CD4-positive, alpha-beta T cell treated with Interleukin-1 beta for 1 hour (primary cell): ENCODE measurements at regions not wholly inside any gene's neighbourhood (a gene's known extent, or its start where the extent isn't known, plus 50 kb on each side); places are given as distances from the start of the nearest gene placed in this dataset.
"Not testable (repeated sequence)": the region's sequence is repeated elsewhere in the genome, so short reads cannot be mapped to it uniquely, and the experiment has no call there.

Experiments used
- DNase-seq, 2 donors: peaks; one replicate each; pipeline ENCODE4 v3.0.0-alpha.2; 2020 to 2022

- DNase-seq, result no peak
Measured at GRCh38 chr16:51523400-51523799, 372.3 kb upstream of the SALL1 start.

GRCh38 chr16:51522902-51523301, 371.8 kb upstream of the SALL1 start:
- DNase-seq, result no peak

DNA sequence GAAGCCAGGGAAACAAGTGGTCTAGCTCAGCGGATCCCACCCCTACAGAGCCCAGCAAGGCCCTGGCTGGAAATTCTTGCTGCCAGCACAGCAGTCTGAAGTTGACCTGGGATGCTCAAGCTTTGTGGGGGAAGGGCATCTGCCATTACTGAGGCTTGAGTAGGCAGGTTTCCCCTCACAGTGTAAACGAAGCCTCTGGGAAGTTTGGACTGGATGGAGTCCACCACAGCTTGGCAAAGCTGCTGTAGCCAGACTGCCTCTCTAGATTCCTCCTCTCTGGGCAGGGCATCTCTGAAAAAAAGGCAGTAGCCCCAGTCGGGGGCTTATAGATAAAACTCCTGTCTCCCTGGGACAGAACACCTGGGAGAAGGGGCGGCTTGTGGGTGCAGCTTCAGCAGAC, 365.9 kb upstream of the SALL1 start:
- not testable (repeated sequence) for DNase-seq

DNA sequence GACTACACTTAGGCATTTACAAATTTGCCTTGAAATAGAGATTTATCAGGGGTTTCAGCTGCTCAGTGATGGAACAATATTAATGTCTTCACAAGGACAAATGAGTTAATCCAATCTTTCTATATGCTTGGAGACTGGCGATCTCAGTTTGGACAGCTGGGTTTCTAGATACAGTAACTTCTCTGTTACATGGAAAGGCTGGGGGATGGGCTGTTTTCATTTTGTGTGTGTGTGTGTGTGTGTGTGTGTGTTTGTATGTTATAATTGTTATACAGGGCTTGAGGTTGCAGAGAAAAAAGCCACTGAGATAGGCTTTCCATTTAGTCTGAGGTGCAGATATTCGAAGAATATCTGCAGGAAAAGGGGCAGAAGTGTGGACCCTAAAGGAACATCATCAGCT, 359.3 kb upstream of the SALL1 start:
- no peak for DNase-seq

DNA sequence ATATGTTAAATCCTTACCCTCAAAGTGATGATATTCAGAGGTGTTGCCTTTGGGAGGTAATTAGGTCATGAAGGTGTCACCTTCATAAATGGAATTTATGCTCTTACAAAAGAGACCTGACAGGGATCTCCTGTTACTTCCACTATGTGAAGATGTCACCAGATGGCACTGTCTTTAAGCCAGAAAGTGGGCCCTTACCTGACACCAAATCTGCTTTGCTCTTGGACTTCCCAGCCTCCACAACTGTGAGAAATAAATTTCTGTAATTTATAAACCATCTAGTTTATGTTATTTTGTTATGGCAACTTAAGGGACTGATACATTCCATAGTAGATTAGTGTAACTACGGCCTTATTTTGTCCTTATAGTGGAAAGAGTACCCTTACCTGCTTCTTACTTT, 358.3 kb upstream of the SALL1 start:
- no peak for DNase-seq

DNA sequence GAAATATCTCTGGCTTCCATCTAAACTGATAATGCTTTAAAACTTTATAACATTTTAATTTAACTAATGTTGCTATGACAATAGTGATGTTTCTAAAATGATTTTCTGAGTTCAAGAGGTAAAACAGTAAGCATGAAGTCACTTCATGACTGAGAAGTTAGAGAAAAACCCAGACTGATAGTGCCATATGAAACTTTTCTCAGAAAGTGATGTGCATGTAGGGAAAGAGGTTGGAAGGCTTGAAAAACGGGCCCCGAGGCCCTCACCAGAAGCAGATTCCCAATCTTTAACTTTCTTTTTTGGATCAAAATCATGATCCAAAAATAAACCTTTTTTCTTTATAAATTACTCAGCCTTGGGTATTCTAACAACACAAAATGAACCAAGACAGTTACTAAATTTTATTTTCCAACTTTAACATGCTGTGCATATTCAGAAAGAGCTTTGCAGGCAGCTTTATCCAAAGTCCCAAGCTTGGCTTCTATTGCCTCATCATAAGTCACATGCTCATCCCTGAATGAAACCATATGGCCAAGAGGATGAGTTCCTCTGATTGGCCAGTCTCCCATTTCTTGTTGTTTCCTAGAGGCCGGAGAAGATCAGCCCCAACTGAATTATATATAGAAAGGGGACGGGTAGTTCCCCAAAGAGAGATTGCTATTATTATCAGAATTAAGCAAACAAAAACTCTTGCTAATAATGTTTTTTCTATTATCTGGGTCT, 357.6 kb upstream of the SALL1 start:
- DNase-seq, result no peak

DNA sequence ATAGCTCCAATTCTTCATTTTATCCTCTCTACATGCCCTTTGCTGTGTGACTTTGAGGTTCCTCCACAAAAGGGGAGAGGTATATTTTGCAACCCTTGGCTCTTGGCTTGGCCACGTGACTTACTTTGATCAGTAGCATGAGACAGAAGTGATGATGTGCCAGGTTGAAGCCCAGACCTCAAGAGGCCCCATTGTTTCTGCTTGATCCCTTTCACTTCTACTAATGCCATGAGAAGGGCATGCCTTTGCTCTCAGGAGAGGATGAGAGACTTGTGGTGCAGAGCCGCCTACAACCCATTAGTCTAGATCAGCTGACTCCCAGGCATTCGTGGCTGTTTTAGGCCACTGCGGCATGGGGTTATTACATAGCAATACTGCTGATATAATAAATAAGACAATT, 356.2 kb upstream of the SALL1 start:
- no peak for DNase-seq

DNA sequence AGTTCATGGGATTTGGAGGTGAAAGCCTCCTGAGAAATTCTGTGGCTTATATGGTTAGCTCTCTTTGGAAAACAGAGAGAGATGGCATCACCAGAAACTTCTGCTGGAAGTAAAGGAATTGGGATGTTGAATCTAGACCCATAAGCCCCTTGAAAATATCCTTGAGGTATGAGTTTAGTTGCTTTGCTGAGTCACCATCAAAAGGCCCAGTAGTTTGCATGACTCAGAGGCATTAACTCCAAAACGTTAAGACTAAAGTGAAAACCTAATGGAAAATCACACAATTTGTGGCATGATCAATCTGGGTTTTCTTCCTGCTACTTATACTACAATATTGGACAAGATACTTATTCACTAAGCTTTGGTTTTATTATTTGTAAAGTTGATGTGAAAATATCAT, 349.2 kb upstream of the SALL1 start:
- DNase-seq, result no peak

DNA sequence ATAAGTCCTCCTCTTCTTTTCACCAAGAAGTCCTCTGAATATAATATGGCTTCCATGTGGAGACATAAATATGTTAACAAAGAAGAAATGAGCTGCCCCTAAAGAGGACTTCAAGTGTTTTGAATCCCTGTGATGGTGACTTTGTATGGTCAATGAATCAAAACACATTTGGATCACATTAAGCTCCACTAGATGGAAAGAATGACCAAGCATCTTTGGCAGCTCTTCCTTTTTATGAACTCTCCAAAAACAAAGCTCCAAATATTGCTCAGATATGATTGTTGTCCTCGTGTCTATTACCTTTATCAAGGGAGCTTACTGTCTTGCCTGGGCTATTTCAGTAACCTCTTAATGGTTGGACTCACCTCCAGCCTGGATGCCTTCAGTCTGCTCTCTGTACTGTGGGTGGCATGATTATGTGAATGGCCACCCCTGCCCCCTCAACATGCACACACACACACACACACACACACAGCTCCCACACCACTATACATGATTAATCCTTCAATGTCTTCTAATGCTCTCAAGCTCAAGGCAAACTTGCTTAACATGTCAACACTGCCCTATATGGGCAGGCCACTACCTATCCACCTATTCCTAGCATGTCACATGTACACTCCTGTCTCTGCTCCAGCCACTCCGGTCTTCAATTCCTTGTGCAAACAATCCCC, 346.6 kb upstream of the SALL1 start:
- no peak for DNase-seq

DNA sequence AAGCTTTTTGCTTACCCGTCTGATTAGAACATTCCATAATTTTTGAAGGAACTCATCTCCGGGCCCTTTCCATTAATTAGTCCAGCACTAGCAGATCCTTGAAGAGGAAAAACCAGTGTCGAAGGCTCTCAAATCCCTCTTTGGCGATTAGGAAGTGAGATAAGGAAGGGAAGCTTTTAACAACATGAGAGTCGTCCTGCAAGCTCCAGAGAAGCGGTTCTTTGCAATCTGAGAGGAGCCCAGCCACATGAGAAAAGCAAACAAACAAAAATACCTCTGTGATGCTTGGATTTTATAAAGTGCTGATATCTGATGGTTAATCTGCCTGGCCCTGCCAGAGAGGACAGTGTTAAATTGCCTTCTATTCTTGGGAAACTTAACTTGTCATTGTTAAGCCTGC, 339.8 kb upstream of the SALL1 start:
- no peak for DNase-seq

DNA sequence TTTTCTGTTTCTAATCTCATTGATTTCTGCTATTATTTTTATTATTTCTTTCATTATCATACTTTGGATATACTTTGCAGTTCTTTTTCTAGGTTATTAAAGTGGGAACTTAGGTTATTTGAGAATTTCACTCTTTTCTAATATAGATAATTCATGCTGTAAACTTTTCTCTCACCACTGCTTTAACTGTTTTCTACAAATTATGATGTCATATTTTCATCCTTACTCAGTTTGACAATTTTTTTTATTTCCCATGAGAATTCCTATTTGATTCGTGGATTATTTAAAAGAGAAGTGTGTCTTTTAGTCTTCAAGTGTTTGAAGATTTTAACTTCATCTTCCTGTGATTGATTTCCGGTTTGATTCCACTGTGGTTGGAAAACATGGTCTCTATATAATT, 336.8 kb upstream of the SALL1 start:
- no peak for DNase-seq

- no peak for DNase-seq
Measured at GRCh38 chr16:51474414-51475091, 323.5 kb upstream of the SALL1 start.

- no peak for DNase-seq
Measured at GRCh38 chr16:51473091-51473490, 322.0 kb upstream of the SALL1 start.

DNA sequence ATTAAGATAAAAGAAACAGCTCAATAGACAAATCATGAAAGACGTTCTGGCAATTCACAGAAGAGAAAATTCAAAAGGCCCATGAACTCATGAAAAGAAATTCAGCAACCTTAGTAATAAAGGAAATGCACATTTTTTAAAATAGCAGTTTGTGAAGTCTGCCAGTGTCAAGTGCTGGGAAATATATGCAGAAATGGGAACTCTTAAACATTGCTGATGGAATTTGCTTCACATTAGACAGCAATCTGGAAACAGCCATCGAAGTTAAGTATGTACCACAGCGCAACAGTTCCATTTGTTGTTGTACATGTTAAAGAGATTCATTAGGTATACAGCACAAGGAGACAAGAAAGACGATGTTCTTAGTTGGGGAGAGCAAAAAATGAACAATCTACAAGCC, 319.4 kb upstream of the SALL1 start:
- DNase-seq, result no peak

DNA sequence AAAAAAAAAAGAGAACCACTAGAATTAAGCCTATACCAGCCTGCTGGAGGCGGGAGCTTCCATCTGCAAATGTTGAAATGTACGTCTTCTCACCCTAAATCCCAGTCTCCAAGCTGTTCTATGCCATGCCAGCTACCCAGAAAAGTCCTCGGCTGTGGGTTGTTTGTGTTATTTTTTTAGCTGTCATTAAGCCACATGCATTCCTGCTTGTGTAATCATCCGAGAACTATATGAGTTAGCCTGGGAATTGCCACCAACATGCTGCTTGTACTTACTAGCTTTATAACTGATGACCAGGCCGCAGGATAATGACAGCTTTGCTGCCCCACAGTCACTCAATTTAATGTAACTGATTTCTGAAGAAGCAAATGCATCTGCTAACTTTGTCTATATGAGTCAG, 313.9 kb upstream of the SALL1 start:
- DNase-seq, result no peak

GRCh38 chr16:51461255-51461654, 310.2 kb upstream of the SALL1 start:
- no peak for DNase-seq

GRCh38 chr16:51458356-51459140, 307.5 kb upstream of the SALL1 start:
- no peak for DNase-seq

DNA sequence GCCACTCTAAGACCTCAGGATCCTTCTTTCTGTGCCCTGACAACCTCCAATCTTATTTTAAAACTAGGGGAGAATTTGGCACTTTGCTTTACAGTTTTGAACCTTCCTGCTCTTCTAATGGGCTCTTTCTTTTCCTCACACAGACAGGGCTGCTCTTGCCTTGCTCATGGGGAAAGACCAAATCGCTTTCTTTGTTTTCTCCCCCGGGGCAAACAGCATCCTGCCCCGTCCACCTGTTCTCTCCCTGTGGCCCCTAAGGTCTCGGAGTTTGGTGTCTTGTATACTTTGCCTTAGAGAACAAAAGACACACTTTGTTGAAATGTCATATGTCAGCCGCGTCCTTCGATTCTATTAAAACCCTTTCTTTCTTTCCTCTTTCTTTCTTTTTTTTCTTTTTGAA, 306.7 kb upstream of the SALL1 start:
- DNase-seq, result no peak

DNA sequence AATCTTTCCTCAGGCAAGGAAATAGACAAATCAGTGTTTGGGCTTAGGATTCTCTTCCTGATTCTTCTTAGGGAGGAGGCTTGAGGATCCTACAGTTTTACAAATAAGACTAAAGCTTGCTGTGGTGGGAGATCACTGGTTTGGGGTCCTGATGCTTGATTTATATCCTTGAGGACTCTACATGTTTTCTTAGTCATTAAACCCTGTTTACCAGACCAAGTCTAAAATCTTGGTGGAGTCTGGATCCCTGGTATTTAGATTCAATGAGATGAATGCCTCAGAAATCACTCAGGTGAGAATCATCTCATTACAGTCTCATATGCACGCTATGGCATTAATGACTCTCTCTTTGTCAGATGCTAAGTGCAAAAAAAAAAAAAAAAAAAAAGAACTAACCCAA, 304.3 kb upstream of the SALL1 start:
- DNase-seq, result no peak

GRCh38 chr16:51453251-51453650, 302.2 kb upstream of the SALL1 start:
- no peak for DNase-seq

GRCh38 chr16:51450909-51451308, 299.8 kb upstream of the SALL1 start:
- DNase-seq, result no peak

DNA sequence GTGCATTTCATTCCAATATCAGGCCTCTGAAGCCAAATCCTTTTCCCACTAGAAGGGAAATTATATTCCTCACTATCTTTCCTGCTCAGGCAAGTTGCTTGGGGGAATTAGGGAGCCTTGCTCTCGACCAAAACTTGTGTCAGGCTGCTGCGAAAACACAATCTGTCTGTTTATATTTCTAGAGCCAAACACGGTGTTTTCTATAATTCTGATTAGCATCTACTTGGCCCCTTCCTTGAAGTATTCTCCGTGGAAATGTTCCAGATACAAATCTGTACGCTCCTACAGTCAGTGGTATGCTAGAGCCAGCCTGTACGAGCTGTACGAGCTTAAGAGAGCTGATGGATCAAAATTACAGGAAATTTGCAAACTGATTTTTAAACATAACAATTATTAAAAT, 299.3 kb upstream of the SALL1 start:
- no peak for DNase-seq

DNA sequence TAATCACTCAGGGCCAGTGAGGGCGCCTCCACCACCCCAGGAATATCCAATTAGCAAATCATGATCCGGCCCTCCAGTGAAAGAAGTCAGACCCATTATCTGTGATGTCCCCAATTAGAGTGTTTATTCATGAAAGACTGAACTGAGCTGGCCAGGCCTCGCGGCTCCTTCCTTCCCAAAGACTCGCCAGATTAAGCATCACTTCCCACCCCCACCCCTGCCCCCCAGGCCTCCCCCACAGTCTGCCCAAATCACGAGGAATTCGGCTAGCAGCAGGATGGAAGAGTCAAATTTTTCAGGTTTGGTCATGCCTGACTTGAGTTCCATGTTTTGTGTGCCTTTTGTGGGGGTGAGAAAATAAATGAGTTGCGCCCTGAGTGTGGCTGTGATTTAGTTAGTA, 298.4 kb upstream of the SALL1 start:
- DNase-seq, result no peak

DNA sequence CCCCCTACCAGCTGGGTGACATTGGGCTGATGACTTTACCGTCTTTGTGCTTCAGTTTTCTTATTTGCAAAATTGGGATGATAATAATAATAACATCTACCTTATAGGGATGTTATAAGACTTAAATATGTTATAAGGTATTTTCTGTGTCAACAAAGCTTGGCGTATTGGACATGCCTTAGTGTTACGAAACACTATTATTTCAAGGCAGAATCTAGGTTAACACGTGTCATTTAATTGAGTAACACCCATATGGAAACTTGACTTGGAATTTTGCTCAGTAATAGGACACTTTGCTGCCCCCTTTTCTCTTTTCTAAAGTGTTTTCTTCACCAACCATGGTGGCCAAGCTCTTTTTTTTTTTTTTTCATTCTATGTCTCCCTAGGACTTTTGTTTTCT, 294.2 kb upstream of the SALL1 start:
- no peak for DNase-seq
